Stimulated activated CD4-positive, alpha-beta T cell treated with anti-CD3 and anti-CD28 coated beads, Interleukin-12 subunit alpha, Interleukin-12 subunit beta, amount 100 ng/mL, for 24 hours (primary cell): ENCODE measurements at regions not wholly inside any gene's neighbourhood (a gene's known extent, or its start where the extent isn't known, plus 50 kb on each side); places are given as distances from the start of the nearest gene placed in this dataset.
"Not testable (repeated sequence)": the region's sequence is repeated elsewhere in the genome, so short reads cannot be mapped to it uniquely, and the experiment has no call there.

Source experiments
- DNase-seq, 2 experiments: peaks; one replicate each; pipeline ENCODE4 v3.0.0-alpha.2; 2020; ENCODE audit warnings: low read depth in 2 of 2

GRCh38 chr10:63783882-63784281 is 262.7 kb downstream of the REEP3 start:
- DNase-seq, result no peak

GRCh38 chr10:63788152-63788821 is 267.1 kb downstream of the REEP3 start:
- no peak for DNase-seq

DNA sequence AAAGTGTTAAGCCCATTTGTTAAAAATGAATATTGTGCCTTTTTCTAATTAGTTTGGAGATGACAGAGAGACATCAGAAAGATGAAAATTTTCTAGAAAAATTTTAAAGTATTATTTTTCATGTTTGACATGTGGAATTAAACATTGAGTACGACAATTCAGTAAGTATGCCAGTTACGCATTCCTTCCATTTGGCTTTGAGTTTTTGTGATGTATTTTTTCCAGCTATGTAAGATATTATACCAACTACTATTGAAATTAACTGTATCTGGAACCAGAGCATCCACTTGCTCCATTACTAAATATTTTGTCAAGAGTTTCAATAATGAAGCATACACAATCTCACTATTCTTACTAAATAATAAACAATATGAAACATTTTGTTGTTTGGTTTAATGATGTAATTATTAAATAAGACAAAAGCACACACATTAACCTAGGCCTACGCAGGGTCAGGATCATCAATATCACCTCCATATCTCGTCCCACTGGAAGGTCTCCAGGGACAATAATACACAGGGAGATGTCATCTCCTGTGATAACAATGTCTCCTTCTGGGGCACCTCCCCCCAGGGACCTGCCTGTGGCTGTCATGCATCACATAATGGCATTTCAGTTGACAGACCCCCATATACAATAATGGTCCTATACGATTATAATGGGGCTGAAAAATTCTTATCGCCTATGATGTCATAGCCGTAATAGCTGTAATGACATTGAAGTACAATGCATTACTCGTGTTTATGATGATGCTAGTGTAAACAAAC is 274.1 kb downstream of the REEP3 start:
- no peak for DNase-seq

DNA sequence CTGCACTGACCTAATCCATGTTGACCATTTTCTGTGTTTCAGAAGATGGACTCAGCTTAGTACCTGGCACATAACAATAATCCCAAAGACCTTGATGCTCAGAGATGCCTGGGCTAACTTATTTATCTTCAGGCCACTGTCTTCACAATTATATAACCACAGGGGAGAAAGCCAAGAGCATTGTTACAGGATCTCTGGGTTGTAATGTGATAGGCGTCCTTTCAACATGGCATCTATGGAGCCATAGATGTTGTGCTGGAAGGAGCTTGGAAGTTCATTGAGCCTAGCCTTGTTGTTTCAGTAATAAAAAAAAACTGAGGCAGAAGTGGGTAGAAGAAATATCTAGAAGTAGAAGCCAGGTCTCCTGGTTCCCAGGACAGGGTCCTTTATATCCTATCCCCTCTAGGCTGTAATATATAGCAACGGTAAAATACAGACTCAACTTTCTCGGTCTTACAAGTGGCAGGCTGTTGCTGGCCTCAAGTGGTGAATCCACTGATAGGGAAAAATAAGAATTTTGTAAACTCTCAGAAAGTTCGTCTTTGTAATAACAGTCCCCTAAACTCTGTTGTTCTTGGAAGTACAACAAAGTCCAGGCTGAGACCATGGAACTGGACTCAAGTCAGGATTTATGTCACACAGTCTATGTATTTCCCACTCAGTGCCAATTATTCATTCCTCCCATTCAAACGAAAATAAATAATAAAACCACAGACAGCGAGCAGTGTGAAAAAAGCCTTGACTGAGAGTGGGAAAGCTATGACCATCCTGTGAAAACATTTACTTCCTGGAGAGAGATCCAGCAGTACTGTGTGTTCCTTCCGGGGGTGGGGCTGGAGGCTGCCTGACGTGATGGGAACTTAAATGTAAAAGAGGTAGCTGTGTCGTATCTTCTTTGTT is 277.6 kb downstream of the REEP3 start:
- DNase-seq, result no peak

DNA sequence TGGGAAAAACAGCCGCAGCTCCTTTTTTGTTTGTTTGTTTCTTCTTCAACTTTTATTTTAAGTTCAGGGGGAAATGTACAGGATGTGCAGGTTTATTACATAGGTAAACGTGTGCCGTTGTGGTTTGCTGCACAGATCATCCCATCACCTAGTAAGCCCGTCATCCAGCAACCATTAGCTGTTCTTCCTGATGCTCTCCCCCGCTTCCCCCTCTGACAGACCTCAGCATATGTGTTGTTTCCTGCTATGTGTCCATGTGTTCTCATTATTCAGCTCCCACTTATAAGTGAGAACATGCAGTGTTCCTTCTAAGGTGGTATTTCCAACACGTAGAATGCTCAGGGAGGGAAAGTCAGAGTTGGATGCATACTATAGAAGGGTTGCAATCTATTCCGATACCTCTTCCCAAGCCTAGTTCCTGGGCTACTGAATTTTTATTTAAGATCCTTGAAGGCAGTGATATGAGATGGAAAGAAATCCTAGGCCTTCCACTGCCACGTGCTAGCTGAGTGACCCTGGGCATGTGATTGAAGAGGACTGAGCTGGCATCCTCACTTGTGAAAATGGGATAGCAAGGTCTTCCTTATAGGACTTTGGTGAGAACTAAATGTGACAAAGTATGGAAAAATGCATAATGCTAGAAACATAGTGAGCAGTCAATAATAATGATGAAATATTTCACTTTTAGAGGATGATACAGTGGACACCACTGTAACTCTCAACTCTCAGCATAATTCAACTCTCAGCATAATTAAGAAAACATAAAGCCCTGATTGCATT is 278.5 kb downstream of the REEP3 start:
- DNase-seq, result no peak

DNA sequence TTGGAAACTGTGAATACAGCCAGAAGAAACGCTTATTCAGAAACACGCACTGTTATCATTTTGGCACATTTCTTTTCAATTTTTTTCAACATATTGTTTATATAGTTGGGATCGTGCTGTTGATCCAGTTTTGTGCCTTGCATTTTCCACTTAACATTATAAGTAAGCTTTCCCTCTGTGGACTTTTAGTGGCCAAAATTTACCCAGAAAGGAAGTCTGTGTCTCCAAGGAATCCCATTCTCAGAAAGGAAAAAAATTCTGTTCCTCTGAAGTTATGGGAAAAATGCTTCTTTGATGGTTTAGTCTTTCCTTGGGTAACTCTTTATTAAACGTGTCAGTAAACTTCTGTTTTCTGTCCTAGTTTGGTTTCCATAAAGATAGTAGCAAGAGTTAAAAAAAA is 280.0 kb downstream of the REEP3 start:
- no peak for DNase-seq

DNA sequence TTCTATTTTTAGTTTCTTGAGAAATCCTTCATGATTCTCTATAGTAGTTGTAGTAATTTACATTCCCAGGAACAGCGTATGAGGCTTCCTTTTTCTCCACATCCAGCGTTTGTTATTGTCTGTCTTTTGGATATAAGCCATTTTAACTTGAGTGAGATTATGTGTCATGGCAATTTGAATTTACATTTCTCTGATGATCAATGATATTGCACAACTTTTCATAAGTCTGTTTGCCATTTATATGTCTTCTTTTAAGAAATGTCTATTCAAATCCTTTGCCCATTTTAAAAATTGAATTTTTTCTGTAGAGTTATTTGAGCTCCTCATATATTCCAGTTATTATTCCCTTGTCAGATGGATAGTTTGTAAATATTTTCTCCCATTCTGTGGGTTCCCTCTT is 285.1 kb downstream of the REEP3 start:
- DNase-seq, result no peak

DNA sequence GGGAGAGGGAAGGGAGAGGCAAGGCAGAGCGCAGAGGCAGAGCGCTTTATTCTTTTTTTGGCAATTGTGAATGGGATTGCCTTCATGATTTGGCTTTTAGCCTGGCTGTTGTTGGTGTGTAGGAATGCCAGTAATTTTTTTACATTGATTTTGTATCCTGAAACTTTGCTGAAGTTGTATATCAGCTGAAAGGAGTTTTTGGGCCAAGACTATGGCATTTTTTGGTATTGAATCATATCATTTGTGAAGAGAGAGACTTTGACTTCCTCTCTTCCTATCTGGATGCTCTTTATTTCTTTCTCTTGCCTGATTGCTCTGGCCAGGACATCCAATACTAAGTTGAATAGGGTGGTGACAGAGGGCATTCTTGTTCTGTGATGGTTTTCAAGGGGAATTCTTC is 291.3 kb downstream of the REEP3 start:
- no peak for DNase-seq

DNA sequence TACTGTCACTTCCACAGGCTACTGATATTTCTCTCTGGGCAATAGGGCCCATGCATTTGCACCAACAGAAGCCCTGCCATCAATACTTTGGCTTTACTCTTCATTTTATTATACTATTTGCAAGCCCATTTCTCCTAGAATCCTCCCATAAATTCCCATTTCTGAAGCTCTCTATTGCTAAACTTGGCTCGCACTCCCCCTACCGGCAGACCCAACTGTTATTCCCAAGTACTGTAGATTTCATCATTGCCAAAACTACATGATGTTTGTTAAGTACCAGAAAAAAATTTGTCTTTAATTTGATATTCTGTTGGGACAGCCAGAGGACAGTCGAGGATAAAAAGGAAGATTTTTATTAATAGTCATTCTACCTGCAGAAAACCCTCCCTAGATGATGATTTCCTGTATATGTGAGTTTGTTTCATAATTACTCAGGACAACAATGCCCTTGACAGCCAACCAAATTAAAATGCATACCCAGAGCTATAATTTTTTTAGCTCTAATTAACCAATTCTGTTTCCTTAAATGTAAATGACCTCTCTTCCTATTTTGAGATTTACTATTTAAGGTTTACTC is 298.6 kb downstream of the REEP3 start:
- DNase-seq, result peak in 1 of 2 experiments; percentile 18

DNA sequence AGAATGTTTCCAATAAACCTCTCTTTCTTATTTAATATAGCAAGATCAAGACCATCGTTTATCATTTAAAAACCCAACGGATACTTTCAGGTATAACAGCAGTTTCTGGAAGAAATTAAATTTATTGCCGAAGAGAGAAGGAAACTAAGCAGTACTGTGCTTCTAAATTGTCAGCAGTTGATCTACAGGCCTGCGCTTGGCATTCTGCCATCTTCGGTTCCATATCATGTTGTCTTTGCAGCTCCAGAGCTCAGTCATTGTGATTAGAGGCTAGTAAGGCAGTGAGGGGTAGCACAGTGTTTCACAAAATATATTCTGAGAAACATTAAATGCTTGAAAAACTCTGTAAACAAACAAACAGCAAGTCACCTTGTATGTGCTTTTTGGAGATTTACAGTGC is 301.3 kb downstream of the REEP3 start:
- no peak for DNase-seq

GRCh38 chr10:63825111-63825510 is 303.9 kb downstream of the REEP3 start:
- no peak for DNase-seq

- DNase-seq, result no peak
Measured at GRCh38 chr10:63825766-63826165, 304.6 kb downstream of the REEP3 start.

DNA sequence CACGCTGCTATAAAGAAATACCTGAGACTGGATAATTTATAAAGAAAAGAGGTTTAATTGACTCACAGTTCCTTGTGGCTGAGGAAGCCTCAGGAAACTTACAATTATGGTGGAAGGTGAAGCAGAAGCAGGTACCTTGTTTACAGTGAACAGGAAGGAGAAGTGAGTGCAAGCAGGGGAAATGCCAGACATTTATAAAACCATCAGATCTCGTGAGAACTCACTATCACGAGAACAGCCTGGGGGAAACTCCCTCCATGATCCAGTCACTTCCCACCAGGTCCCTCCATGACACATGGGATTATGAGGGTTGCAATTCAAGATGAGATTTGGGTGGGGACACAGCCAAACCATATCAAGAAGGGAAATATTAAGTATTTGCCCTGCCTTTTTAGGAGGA is 305.8 kb downstream of the REEP3 start:
- not testable (repeated sequence) for DNase-seq

DNA sequence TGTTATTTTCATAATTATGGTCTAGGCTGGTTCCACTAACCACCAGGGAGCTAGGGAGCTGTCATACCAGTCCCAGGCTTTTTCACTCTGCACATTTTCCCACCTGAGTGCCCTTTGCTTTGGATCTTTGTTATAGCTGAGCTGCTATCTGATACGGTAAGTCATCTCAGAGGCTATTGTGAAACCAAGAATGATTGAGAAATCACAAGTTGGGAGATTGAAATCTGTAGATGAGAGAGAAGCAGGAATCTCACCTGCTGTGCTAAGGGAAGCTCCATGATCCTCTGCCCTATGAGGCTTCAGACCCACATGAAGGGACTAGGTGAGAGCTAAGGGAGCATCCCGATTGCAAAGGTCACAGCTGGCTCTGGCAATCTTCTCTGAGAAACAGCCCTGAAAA is 307.8 kb downstream of the REEP3 start:
- DNase-seq, result no peak

DNA sequence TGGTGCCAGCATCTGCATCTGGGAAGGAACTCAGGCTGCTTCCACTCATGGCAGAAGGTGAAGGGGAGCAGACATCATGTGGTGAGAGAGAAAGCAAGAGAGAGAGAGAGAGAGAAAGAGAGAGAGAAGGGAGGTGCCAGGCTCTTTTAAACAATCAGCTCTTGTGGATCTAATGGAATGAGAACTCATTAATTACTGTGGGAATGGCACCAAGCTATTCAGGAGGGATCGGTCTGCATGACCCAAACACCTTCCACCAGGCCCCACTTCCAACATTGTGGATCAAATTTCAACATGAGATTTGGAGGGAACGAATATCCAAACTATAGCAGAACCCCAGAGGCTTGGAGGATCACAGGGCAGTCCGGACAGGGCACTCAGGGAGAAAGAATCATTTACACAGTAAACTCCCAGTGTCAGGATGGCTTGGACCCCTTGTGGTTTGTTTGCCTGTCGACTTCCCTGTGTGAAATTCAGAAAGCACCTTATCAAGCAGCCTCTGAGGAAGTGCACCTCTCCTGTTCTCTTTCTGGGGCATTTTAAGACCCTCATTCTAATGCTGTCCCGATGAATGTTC is 308.5 kb downstream of the REEP3 start:
- no peak for DNase-seq

DNA sequence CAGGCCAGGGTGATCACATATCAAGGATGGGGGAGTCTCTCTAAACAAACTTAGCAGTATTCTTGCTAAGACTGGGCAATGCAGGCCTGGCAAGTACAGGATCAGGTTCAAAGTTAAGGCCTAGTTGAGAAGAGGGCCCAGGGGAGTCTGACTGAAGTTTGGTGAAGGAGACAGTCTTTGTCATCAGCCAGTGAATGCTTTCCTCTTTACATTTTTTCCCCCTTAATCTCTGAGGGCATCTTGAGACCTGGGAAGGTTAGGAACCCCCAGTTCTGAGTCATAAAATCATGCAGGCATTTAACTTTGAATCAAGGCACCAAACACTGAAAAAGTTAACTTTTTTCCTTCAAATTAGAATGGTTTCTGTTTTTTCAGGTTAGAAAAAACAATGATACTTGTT is 311.5 kb downstream of the REEP3 start:
- no peak for DNase-seq

DNA sequence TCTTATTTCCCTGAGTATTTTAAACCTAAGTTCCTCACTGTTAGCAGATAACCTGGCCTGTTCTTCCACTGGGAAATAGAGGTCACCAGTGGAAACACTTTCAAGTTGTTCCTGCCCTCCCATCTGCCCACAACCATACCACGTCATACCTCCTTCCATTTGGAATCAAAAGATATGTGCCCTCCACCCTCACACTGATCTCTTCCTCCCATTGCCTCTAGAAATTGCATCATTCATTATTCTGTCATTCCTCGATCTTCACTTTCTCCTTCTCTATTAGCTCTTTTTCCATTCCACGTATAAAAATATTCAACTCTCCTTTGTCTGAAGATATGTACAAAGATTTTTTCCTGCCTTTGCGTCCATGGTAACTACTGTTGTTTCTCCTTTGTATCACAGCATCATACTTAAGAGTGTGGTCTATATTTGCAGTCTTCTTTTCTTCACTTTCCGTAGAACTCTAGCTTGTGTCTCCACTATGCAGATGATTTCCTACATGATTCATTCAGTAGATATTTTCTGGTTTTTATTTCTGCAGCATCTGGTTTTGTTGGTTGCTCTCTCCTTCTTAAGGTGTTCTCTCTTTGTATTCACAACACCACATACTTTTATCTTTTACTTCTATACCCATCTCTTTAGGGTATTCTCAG is 312.3 kb downstream of the REEP3 start:
- DNase-seq, result no peak

- no peak for DNase-seq
Measured at GRCh38 chr10:63836666-63837442, 315.7 kb downstream of the REEP3 start.

DNA sequence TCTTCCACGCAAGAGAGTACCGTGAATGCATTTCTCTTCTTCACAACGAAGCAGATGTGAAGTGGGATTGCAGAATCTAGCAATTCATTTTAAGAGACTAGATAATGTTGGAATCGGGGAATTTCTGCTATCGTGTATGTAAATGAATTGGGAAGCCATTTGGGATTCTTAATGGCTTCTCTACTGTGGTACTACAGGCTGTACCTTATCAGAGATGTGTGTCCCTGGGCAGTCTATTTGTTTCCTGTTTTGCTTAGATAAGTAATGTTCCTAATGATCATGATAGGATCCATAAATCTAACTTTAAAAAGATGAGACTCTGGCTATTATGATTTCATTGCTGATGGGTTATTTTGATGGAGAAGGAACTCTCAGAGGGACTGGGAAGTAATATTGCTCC is 320.6 kb downstream of the REEP3 start:
- no peak for DNase-seq

GRCh38 chr10:63843107-63843506 is 321.9 kb downstream of the REEP3 start:
- no peak for DNase-seq
